RWPE1 (cell line): ENCODE measurements at regions not wholly inside any gene's neighbourhood (a gene's known extent, or its start where the extent isn't known, plus 50 kb on each side); places are given as distances from the start of the nearest gene placed in this dataset.

Experiments used
- CTCF ChIA-PET: fragments of 350-600 bp; sonication (Branson Sonifier 250); formaldehyde crosslinking; extraction: SDS; loops from one replicate; lab custom pipeline; 2021; lab: Yijun Ruan, JAX
- POLR2A ChIA-PET: fragments of 400-600 bp; formaldehyde crosslinking; extraction: SDS; loops from one replicate; lab custom pipeline; 2020; ENCODE audit warnings: antibody characterized with exemption; ENCODE audit not compliant: low non-redundant PET; lab: Yijun Ruan, JAX
- DNase-seq: peaks from one replicate; pipeline ENCODE4 v3.0.0; 2012; ENCODE audit warnings: low spot score
- H3K27ac ChIP-seq: fragments of 450-650 bp; 2 replicates; pipeline ENCODE4 v1.5.1; 2017
- CTCF ChIP-seq: fragments of 450-650 bp; conservative IDR thresholded peaks from 2 replicates; pipeline ENCODE4 v1.5.1; 2017; ENCODE audit warnings: low read depth, mild to moderate bottlenecking

GRCh38 chr16:48442379-48442778 lies 57.2 kb upstream of the SIAH1 start:
- no peak for TF ChIP-seq CTCF
- ChIA-PET CTCF (no interaction called here), POLR2A (no interaction called here)
- no peak overlapping the region for H3K27ac ChIP-seq
- no peak for DNase-seq

GRCh38 chr16:48441863-48442279 lies 56.7 kb upstream of the SIAH1 start:
- no peak for DNase-seq
- POLR2A ChIA-PET, result no interaction called here
- no peak overlapping the region for H3K27ac ChIP-seq
- CTCF ChIA-PET, result no interaction called here
- no peak for TF ChIP-seq CTCF

DNA sequence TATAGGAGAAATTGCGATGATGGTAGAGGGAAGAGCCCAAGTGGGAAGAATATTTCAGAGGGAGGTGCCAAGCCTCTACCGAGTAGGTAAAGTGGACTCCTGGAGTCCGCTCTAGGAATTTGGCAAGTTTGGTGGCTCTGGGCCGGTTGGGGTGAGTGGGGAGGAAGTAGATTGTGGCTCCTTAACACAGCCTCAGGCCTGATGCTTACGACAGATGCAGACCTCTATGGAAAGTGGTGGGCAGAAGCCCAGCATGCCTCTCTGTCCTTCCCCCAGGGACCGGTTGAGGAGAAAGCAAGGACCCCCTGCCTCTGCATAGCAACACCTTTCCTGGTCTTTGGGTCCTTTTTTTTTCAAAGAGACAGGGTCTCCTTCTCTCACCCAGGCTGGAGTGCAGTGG lies 55.9 kb upstream of the SIAH1 start:
- CTCF ChIA-PET, result no interaction called here
- POLR2A ChIA-PET, result no interaction called here
- no peak for TF ChIP-seq CTCF
- no peak for DNase-seq
- H3K27ac ChIP-seq, result no peak overlapping the region

- CTCF ChIA-PET, result no interaction called here
- H3K27ac ChIP-seq, result no peak overlapping the region
- POLR2A ChIA-PET, result no interaction called here
- no peak for TF ChIP-seq CTCF
- DNase-seq, result peak; percentile 18
These were observed 53.2 kb upstream of the SIAH1 start for GRCh38 chr16:48438414-48438813.

- no peak for DNase-seq
- ChIA-PET POLR2A (no interaction called here), CTCF (no interaction called here)
- no peak for TF ChIP-seq CTCF
- no peak overlapping the region for H3K27ac ChIP-seq
These were observed 50.7 kb upstream of the SIAH1 start for GRCh38 chr16:48435906-48436305.

- POLR2A ChIA-PET, result no interaction called here
- TF ChIP-seq CTCF, result no peak
- no peak overlapping the region for H3K27ac ChIP-seq
- CTCF ChIA-PET, result interaction anchor here (0.7 kb wide), 1 partner anchor 9 kb away, joined by 3 read pairs; no protein-coding TSS in a partner anchor
- no peak for DNase-seq
These were observed 50.1 kb upstream of the SIAH1 start for GRCh38 chr16:48435318-48435680.
